ENCODE measurements at regions not wholly inside any gene's neighbourhood (a gene's known extent, or its start where the extent isn't known, plus 50 kb on each side); places are given as distances from the start of the nearest gene placed in this dataset.
A peak's percentile ranks its signal among the peaks of the same experiment; 100 is the strongest.

DNA sequence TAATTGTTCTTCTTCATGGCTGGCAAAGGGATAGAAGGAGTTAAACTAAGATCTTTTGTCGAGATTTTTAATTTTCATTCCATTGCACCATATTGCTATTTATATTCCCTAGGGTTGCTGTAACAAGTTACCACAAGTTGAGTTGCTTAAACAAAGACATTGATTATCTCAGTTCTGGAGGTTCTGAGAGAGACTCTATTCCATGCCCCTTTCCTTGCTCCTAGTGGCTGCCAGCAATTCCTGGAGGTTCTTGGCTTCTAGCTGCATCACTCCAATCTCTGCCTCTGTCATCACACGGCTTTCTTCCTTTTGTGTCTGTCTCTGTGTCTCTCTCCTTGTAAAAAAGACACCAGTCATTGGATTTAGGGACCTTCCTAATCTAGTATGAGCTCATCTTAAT lies 136.6 kb upstream of the DAB2 start:
- DNase-seq (ENCODE audit: low read depth) (peak; percentile 13), FAIRE-seq (no peak)
- Histone ChIP-seq H3K27me3 (ENCODE audit: control insufficient read depth, insufficient read depth, low read length) (no peaks in the 10 kb centered on the region), H3K36me3 (ENCODE audit: control insufficient read depth, insufficient read depth, low read length) (no peaks in the 10 kb centered on the region), H3K4me3 (ENCODE audit: low read depth, low read length) (no peak overlapping the region)
- TF ChIP-seq, protein P1, sequence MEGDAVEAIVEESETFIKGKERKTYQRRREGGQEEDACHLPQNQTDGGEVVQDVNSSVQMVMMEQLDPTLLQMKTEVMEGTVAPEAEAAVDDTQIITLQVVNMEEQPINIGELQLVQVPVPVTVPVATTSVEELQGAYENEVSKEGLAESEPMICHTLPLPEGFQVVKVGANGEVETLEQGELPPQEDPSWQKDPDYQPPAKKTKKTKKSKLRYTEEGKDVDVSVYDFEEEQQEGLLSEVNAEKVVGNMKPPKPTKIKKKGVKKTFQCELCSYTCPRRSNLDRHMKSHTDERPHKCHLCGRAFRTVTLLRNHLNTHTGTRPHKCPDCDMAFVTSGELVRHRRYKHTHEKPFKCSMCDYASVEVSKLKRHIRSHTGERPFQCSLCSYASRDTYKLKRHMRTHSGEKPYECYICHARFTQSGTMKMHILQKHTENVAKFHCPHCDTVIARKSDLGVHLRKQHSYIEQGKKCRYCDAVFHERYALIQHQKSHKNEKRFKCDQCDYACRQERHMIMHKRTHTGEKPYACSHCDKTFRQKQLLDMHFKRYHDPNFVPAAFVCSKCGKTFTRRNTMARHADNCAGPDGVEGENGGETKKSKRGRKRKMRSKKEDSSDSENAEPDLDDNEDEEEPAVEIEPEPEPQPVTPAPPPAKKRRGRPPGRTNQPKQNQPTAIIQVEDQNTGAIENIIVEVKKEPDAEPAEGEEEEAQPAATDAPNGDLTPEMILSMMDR (IDR thresholded peaks at IDR 0.05; ENCODE audit: insufficient read depth, low read length, severe bottlenecking) = no peak

- Histone ChIP-seq H3K36me3 (ENCODE audit: control insufficient read depth, insufficient read depth, low read length) (no peaks in the 10 kb centered on the region), H3K4me3 (ENCODE audit: low read depth, low read length) (no peak overlapping the region), H3K27me3 (ENCODE audit: control insufficient read depth, insufficient read depth, low read length) (no peaks in the 10 kb centered on the region)
- FAIRE-seq (no peak), DNase-seq (ENCODE audit: low read depth) (no peak)
- TF ChIP-seq, protein P1 (IDR thresholded peaks at IDR 0.05; ENCODE audit: insufficient read depth, low read length, severe bottlenecking) = no peak
Observed at GRCh38 chr5:39560726-39561125, 135.9 kb upstream of the DAB2 start.

DNA sequence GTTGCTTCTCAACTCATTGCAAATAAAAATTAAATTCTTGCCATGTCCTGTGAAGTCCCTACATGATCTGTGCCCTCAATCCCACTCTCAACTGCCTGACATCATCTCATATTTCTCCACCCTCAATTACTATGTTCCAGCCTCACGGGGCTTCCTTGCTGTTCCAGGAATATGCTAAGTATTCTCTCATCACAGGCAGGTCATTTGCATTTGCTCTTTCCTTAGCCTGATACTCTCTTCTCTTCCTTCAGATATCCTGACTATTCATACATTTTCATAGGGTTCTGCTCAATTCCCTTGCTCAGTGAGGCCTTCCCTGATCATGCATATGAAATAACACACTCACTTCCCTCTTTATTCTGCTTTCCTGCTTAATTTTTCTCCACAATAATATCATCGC lies 135.1 kb upstream of the DAB2 start:
- Histone ChIP-seq H3K36me3 (ENCODE audit: control insufficient read depth, insufficient read depth, low read length) (no peaks in the 10 kb centered on the region), H3K27me3 (ENCODE audit: control insufficient read depth, insufficient read depth, low read length) (no peaks in the 10 kb centered on the region), H3K4me3 (ENCODE audit: low read depth, low read length) (no peak overlapping the region)
- TF ChIP-seq, protein P1 (IDR thresholded peaks at IDR 0.05; ENCODE audit: insufficient read depth, low read length, severe bottlenecking) = no peak
- FAIRE-seq (no peak), DNase-seq (ENCODE audit: low read depth) (no peak)

DNA sequence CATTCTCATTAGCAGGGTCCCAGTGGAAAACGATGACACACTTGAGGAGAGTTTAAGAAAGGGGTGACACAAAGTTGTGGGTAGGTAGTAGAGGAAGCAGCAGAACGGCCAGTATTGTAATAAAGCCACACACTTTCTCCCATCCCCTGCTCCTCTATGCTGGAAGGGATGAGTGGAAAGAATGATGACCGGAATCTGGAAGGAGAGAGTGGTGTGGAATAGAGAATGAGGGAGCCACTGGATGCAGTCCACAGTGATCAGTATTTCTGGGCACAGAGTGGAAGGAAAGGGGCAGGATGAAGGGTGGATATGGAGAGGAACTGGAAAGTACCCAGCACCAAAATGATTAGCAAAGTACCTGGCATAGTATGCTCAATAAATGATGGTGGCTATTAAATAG lies 133.8 kb upstream of the DAB2 start:
- H3K36me3 ChIP-seq (ENCODE audit: control insufficient read depth, insufficient read depth, low read length) = no peaks in the 10 kb centered on the region
- DNase-seq (ENCODE audit: low read depth) (no peak), FAIRE-seq (no peak)
- no peak overlapping the region for H3K4me3 ChIP-seq (ENCODE audit: low read depth, low read length)
- H3K27me3 ChIP-seq (ENCODE audit: control insufficient read depth, insufficient read depth, low read length) = no peaks in the 10 kb centered on the region
- TF ChIP-seq, protein P1 (IDR thresholded peaks at IDR 0.05; ENCODE audit: insufficient read depth, low read length, severe bottlenecking) = no peak

DNA sequence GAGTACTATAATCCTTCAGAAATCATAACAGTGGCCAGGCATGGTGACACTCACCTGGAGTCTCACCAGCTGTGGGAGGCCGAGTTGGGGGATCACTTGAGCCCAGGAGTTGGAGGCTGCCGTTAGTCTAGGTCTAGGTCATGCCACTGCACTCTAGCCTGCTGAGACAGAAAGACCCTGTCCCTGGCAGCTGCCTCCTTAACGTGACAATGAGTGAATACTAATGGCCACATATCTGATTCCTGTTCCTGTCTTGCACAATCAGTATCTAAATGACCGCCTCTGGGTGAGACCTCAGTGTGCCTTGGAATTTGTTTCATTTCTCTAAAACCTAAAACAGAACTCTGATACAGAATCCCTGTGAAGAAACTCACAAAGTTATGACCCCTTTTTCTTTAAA lies 131.0 kb upstream of the DAB2 start:
- TF ChIP-seq, protein P1 (IDR thresholded peaks at IDR 0.05; ENCODE audit: insufficient read depth, low read length, severe bottlenecking) = no peak
- Histone ChIP-seq H3K27me3 (ENCODE audit: control insufficient read depth, insufficient read depth, low read length) (no peaks in the 10 kb centered on the region), H3K36me3 (ENCODE audit: control insufficient read depth, insufficient read depth, low read length) (no peaks in the 10 kb centered on the region), H3K4me3 (ENCODE audit: low read depth, low read length) (no peak overlapping the region)
- FAIRE-seq (no peak), DNase-seq (ENCODE audit: low read depth) (no peak)

GRCh38 chr5:39547553-39548154 lies 122.9 kb upstream of the DAB2 start:
- DNase-seq (ENCODE audit: low read depth) (peak; percentile 53), FAIRE-seq (no peak)
- TF ChIP-seq, protein P1 (IDR thresholded peaks at IDR 0.05; ENCODE audit: insufficient read depth, low read length, severe bottlenecking) = peak; percentile 58
- no peaks in the 10 kb centered on the region for H3K36me3 ChIP-seq (ENCODE audit: control insufficient read depth, insufficient read depth, low read length)
- H3K4me3 ChIP-seq (ENCODE audit: low read depth, low read length) = no peak overlapping the region
- no peaks in the 10 kb centered on the region for H3K27me3 ChIP-seq (ENCODE audit: control insufficient read depth, insufficient read depth, low read length)

All from bronchial epithelial cell (primary cell).